GM12873 (cell line): ENCODE measurements at regions not wholly inside any gene's neighbourhood (a gene's known extent, or its start where the extent isn't known, plus 50 kb on each side); places are given as distances from the start of the nearest gene placed in this dataset.

Experiments used
- CTCF ChIP-seq: IDR thresholded peaks from 2 replicates; pipeline ENCODE4 v1.5.1; 2012; ENCODE audit warnings: low read depth, mild to moderate bottlenecking, moderate library complexity, low read length, control low read depth; ENCODE audit not compliant: insufficient read depth; ENCODE audit errors: missing control alignments

GRCh38 chr3:191549357-191549756, 88.4 kb downstream of the PYDC2 start:
- TF ChIP-seq CTCF: no peak

GRCh38 chr3:191555037-191555436, 94.1 kb downstream of the PYDC2 start:
- TF ChIP-seq CTCF: no peak

- TF ChIP-seq CTCF: no peak
These were observed 96.4 kb downstream of the PYDC2 start for GRCh38 chr3:191557322-191557721.

GRCh38 chr3:191563722-191564121, 102.8 kb downstream of the PYDC2 start:
- TF ChIP-seq CTCF: no peak

GRCh38 chr3:191566469-191566868, 105.5 kb downstream of the PYDC2 start:
- no peak for TF ChIP-seq CTCF

GRCh38 chr3:191568206-191568605, 107.2 kb downstream of the PYDC2 start:
- TF ChIP-seq CTCF: no peak

- TF ChIP-seq CTCF: no peak
These were observed 131.1 kb downstream of the PYDC2 start for GRCh38 chr3:191592105-191592504.
